Breast epithelium (tissue), 3 donors: ENCODE measurements at regions not wholly inside any gene's neighbourhood (a gene's known extent, or its start where the extent isn't known, plus 50 kb on each side); places are given as distances from the start of the nearest gene placed in this dataset.

Source experiments
- CTCF ChIP-seq, 3 donors: fragments of 450-650 bp; IDR thresholded peaks; one replicate each; pipeline ENCODE4 v1.5.1; 2016 to 2017; ENCODE audit warnings: antibody characterized with exemption in 3 of 3, mild to moderate bottlenecking in 3 of 3, moderate library complexity in 3 of 3
- POLR2A ChIP-seq: fragments of 450-650 bp; IDR thresholded peaks from one replicate; pipeline ENCODE4 v1.6.1; 2016; ENCODE audit warnings: antibody characterized with exemption, mild to moderate bottlenecking, moderate library complexity

GRCh38 chr3:15927969-15928368 lies 130.2 kb upstream of the ANKRD28 start:
- TF ChIP-seq POLR2A (no peak), CTCF (IDR thresholded peaks at IDR 0.05) (no peak)
